ENCODE measurements at regions not wholly inside any gene's neighbourhood (a gene's known extent, or its start where the extent isn't known, plus 50 kb on each side); places are given as distances from the start of the nearest gene placed in this dataset.
"Not testable (repeated sequence)": the region's sequence is repeated elsewhere in the genome, so short reads cannot be mapped to it uniquely, and the experiment has no call there.

GRCh38 chr1:120282744-120283464, 106.6 kb upstream of the SEC22B start:
- not testable (repeated sequence) for DNase-seq (ENCODE audit: low read depth in 3 of 3, low spot score in 2 of 3)

- not testable (repeated sequence) for DNase-seq (ENCODE audit: low read depth in 3 of 3, low spot score in 2 of 3)
Observed at GRCh38 chr1:120278259-120278610, 101.9 kb upstream of the SEC22B start.

GRCh38 chr1:120277428-120278258, 101.3 kb upstream of the SEC22B start:
- not testable (repeated sequence) for DNase-seq (ENCODE audit: low read depth in 3 of 3, low spot score in 2 of 3)

- not testable (repeated sequence) for DNase-seq (ENCODE audit: low read depth in 3 of 3, low spot score in 2 of 3)
Observed at GRCh38 chr1:120276710-120277109, 100.4 kb upstream of the SEC22B start.

GRCh38 chr1:120274438-120274837, 98.1 kb upstream of the SEC22B start:
- DNase-seq (ENCODE audit: low read depth in 3 of 3, low spot score in 2 of 3): not testable (repeated sequence)

- not testable (repeated sequence) for DNase-seq (ENCODE audit: low read depth in 3 of 3, low spot score in 2 of 3)
Observed at GRCh38 chr1:120273363-120273762, 97.0 kb upstream of the SEC22B start.

- DNase-seq (ENCODE audit: low read depth in 3 of 3, low spot score in 2 of 3): not testable (repeated sequence)
Observed at GRCh38 chr1:120272242-120272641, 95.9 kb upstream of the SEC22B start.

GRCh38 chr1:120271561-120272221, 95.4 kb upstream of the SEC22B start:
- DNase-seq (ENCODE audit: low read depth in 3 of 3, low spot score in 2 of 3): not testable (repeated sequence)

- not testable (repeated sequence) for DNase-seq (ENCODE audit: low read depth in 3 of 3, low spot score in 2 of 3)
Observed at GRCh38 chr1:120267894-120268551, 91.7 kb upstream of the SEC22B start.

- DNase-seq (ENCODE audit: low read depth in 3 of 3, low spot score in 2 of 3): not testable (repeated sequence)
Observed at GRCh38 chr1:120264564-120264963, 88.2 kb upstream of the SEC22B start.

GRCh38 chr1:120262791-120263751, 86.8 kb upstream of the SEC22B start:
- not testable (repeated sequence) for DNase-seq (ENCODE audit: low read depth in 3 of 3, low spot score in 2 of 3)

- not testable (repeated sequence) for DNase-seq (ENCODE audit: low read depth in 3 of 3, low spot score in 2 of 3)
Observed at GRCh38 chr1:120257778-120258105, 81.4 kb upstream of the SEC22B start.

GRCh38 chr1:120257064-120257777, 80.9 kb upstream of the SEC22B start:
- DNase-seq (ENCODE audit: low read depth in 3 of 3, low spot score in 2 of 3): not testable (repeated sequence)

- not testable (repeated sequence) for DNase-seq (ENCODE audit: low read depth in 3 of 3, low spot score in 2 of 3)
Observed at GRCh38 chr1:120250756-120251155, 74.4 kb upstream of the SEC22B start.

- DNase-seq (ENCODE audit: low read depth in 3 of 3, low spot score in 2 of 3): not testable (repeated sequence)
Observed at GRCh38 chr1:120248726-120249427, 72.6 kb upstream of the SEC22B start.

GRCh38 chr1:120248203-120248602, 71.9 kb upstream of the SEC22B start:
- not testable (repeated sequence) for DNase-seq (ENCODE audit: low read depth in 3 of 3, low spot score in 2 of 3)

GRCh38 chr1:120243867-120244266, 67.5 kb upstream of the SEC22B start:
- DNase-seq (ENCODE audit: low read depth in 3 of 3, low spot score in 2 of 3): not testable (repeated sequence)

GRCh38 chr1:120242582-120242981, 66.3 kb upstream of the SEC22B start:
- DNase-seq (ENCODE audit: low read depth in 3 of 3, low spot score in 2 of 3): not testable (repeated sequence)
